Left ventricle myocardium inferior (tissue), 1 donor: ENCODE measurements at regions not wholly inside any gene's neighbourhood (a gene's known extent, or its start where the extent isn't known, plus 50 kb on each side); places are given as distances from the start of the nearest gene placed in this dataset.

ENCODE experiments used
- DNase-seq: peaks from one replicate; pipeline ENCODE4 v3.0.0-alpha.2; 2020
- H3K27ac ChIP-seq: fragments of 200-600 bp; replicated peaks from 2 replicates; pipeline ENCODE4 v1.8.0; 2021
- H3K27me3 ChIP-seq: fragments of 200-600 bp; 2 replicates; pipeline ENCODE4 v1.8.0; 2021; ENCODE audit warnings: low read depth
- H3K36me3 ChIP-seq: fragments of 200-600 bp; 2 replicates; pipeline ENCODE4 v1.8.0; 2021
- H3K4me1 ChIP-seq: fragments of 200-600 bp; 2 replicates; pipeline ENCODE4 v1.8.0; 2021
- H3K4me3 ChIP-seq: fragments of 200-600 bp; 2 replicates; pipeline ENCODE4 v1.8.0; 2021; ENCODE audit warnings: mild to moderate bottlenecking, moderate library complexity
- H3K9me3 ChIP-seq: fragments of 200-600 bp; replicated peaks from 2 replicates; pipeline ENCODE4 v1.8.0; 2021
- CTCF ChIP-seq: fragments of 200-600 bp; IDR thresholded peaks from 2 replicates; pipeline ENCODE4 v1.8.0; 2021; ENCODE audit warnings: antibody characterized with exemption, mild to moderate bottlenecking, borderline replicate concordance
- intact Hi-C: fragments of 100-400 bp; cut with micrococcal nuclease; formaldehyde crosslinking; loops from one replicate; pipeline ENCODE4 v1.11.0; 2022
- donor health status: DM: no; HTN: yes; CAD: no; lungs with severe emphysema.

GRCh38 chr14:97080991-97081390, 283.8 kb downstream of the VRK1 start:
- Histone ChIP-seq H3K9me3 (peaks cover 22% of the 10 kb centered on the region), H3K27me3 (peaks cover 28% of the 10 kb centered on the region), H3K4me1 (no peaks in the 10 kb centered on the region), H3K4me3 (no peak overlapping the region), H3K36me3 (no peaks in the 10 kb centered on the region), H3K27ac (no peak overlapping the region)
- intact Hi-C loops, result no loop called here
- TF ChIP-seq CTCF, result no peak
- DNase-seq, result no peak

- H3K27me3 ChIP-seq, result peaks cover 39% of the 10 kb centered on the region
- no peaks in the 10 kb centered on the region for H3K9me3 ChIP-seq
- TF ChIP-seq CTCF, result no peak
- no peak overlapping the region for H3K4me3 ChIP-seq
- no peak overlapping the region for H3K27ac ChIP-seq
- H3K4me1 ChIP-seq, result no peaks in the 10 kb centered on the region
- intact Hi-C loops, result no loop called here
- no peak for DNase-seq
- no peaks in the 10 kb centered on the region for H3K36me3 ChIP-seq
These were observed 298.1 kb downstream of the VRK1 start for GRCh38 chr14:97095269-97095668.

GRCh38 chr14:97097296-97097695, 300.1 kb downstream of the VRK1 start:
- Histone ChIP-seq H3K4me1 (no peaks in the 10 kb centered on the region), H3K36me3 (no peaks in the 10 kb centered on the region), H3K27ac (no peak overlapping the region), H3K4me3 (no peak overlapping the region), H3K9me3 (no peaks in the 10 kb centered on the region), H3K27me3 (peaks cover 55% of the 10 kb centered on the region)
- no peak for DNase-seq
- intact Hi-C loops, result no loop called here
- TF ChIP-seq CTCF, result no peak

GRCh38 chr14:97100306-97100705, 303.1 kb downstream of the VRK1 start:
- H3K27ac ChIP-seq, result no peak overlapping the region
- no peak overlapping the region for H3K4me3 ChIP-seq
- no peaks in the 10 kb centered on the region for H3K4me1 ChIP-seq
- TF ChIP-seq CTCF, result no peak
- DNase-seq, result no peak
- H3K9me3 ChIP-seq, result no peaks in the 10 kb centered on the region
- intact Hi-C loops, result no loop called here
- H3K27me3 ChIP-seq, result peaks cover 60% of the 10 kb centered on the region
- no peaks in the 10 kb centered on the region for H3K36me3 ChIP-seq

GRCh38 chr14:97101561-97101960, 304.4 kb downstream of the VRK1 start:
- H3K27ac ChIP-seq, result no peak overlapping the region
- no peaks in the 10 kb centered on the region for H3K9me3 ChIP-seq
- H3K4me3 ChIP-seq, result no peak overlapping the region
- no peaks in the 10 kb centered on the region for H3K4me1 ChIP-seq
- H3K27me3 ChIP-seq, result peaks cover 67% of the 10 kb centered on the region
- H3K36me3 ChIP-seq, result no peaks in the 10 kb centered on the region
- intact Hi-C loops, result no loop called here
- no peak for TF ChIP-seq CTCF
- DNase-seq, result no peak

GRCh38 chr14:97104029-97104428, 306.8 kb downstream of the VRK1 start:
- no peak for DNase-seq
- Histone ChIP-seq H3K9me3 (peaks cover 15% of the 10 kb centered on the region), H3K4me1 (no peaks in the 10 kb centered on the region), H3K27me3 (peaks cover 55% of the 10 kb centered on the region), H3K4me3 (no peak overlapping the region), H3K36me3 (no peaks in the 10 kb centered on the region), H3K27ac (no peak overlapping the region)
- intact Hi-C loops, result no loop called here
- no peak for TF ChIP-seq CTCF
